ENCODE measurements at regions not wholly inside any gene's neighbourhood (a gene's known extent, or its start where the extent isn't known, plus 50 kb on each side); places are given as distances from the start of the nearest gene placed in this dataset.

- peaks cover 14% of the 10 kb centered on the region for H3K27me3 Mint-ChIP-seq
- no peak overlapping the region for H3K27ac Mint-ChIP-seq
- H3K4me1 Mint-ChIP-seq (ENCODE audit: low read depth), result no peaks in the 10 kb centered on the region
- no peak for TF ChIP-seq CTCF (IDR thresholded peaks at IDR 0.05; ENCODE audit: unreplicated experiment)
- no peak overlapping the region for H3K4me3 Mint-ChIP-seq (ENCODE audit: low read depth)
- H3K36me3 Mint-ChIP-seq (ENCODE audit: insufficient read depth), result no peaks in the 10 kb centered on the region
- H3K9me3 Mint-ChIP-seq (ENCODE audit: low read depth), result no peaks in the 10 kb centered on the region
- no peak for DNase-seq (ENCODE audit: low spot score, unreplicated experiment)
Observed at GRCh38 chr16:85508993-85509392, 104.1 kb upstream of the GSE1 start.

- Mint-ChIP-seq H3K9me3 (ENCODE audit: low read depth) (no peaks in the 10 kb centered on the region), H3K4me3 (ENCODE audit: low read depth) (no peak overlapping the region), H3K4me1 (ENCODE audit: low read depth) (peaks cover 4% of the 10 kb centered on the region), H3K36me3 (ENCODE audit: insufficient read depth) (no peaks in the 10 kb centered on the region), H3K27me3 (peaks cover 12% of the 10 kb centered on the region), H3K27ac (no peak overlapping the region)
- no peak for DNase-seq (ENCODE audit: low spot score, unreplicated experiment)
- no peak for TF ChIP-seq CTCF (IDR thresholded peaks at IDR 0.05; ENCODE audit: unreplicated experiment)
Observed at GRCh38 chr16:85510041-85510659, 103.0 kb upstream of the GSE1 start.

GRCh38 chr16:85511938-85512807, 100.9 kb upstream of the GSE1 start:
- no peak for DNase-seq (ENCODE audit: low spot score, unreplicated experiment)
- H3K9me3 Mint-ChIP-seq (ENCODE audit: low read depth), result no peaks in the 10 kb centered on the region
- no peak overlapping the region for H3K27ac Mint-ChIP-seq
- peaks cover 10% of the 10 kb centered on the region for H3K4me1 Mint-ChIP-seq (ENCODE audit: low read depth)
- no peak overlapping the region for H3K4me3 Mint-ChIP-seq (ENCODE audit: low read depth)
- H3K27me3 Mint-ChIP-seq, result peaks cover 12% of the 10 kb centered on the region
- no peak for TF ChIP-seq CTCF (IDR thresholded peaks at IDR 0.05; ENCODE audit: unreplicated experiment)
- H3K36me3 Mint-ChIP-seq (ENCODE audit: insufficient read depth), result no peaks in the 10 kb centered on the region

GRCh38 chr16:85512808-85513115, 100.4 kb upstream of the GSE1 start:
- Mint-ChIP-seq H3K4me1 (ENCODE audit: low read depth) (peaks cover 10% of the 10 kb centered on the region), H3K36me3 (ENCODE audit: insufficient read depth) (no peaks in the 10 kb centered on the region), H3K27ac (no peak overlapping the region), H3K4me3 (ENCODE audit: low read depth) (no peak overlapping the region), H3K9me3 (ENCODE audit: low read depth) (no peaks in the 10 kb centered on the region), H3K27me3 (peaks cover 12% of the 10 kb centered on the region)
- DNase-seq (ENCODE audit: low spot score, unreplicated experiment), result no peak
- TF ChIP-seq CTCF (IDR thresholded peaks at IDR 0.05; ENCODE audit: unreplicated experiment), result no peak

- Mint-ChIP-seq H3K9me3 (ENCODE audit: low read depth) (no peaks in the 10 kb centered on the region), H3K4me1 (ENCODE audit: low read depth) (peaks cover 10% of the 10 kb centered on the region), H3K27me3 (peaks cover 12% of the 10 kb centered on the region), H3K27ac (no peak overlapping the region), H3K36me3 (ENCODE audit: insufficient read depth) (no peaks in the 10 kb centered on the region), H3K4me3 (ENCODE audit: low read depth) (no peak overlapping the region)
- TF ChIP-seq CTCF (IDR thresholded peaks at IDR 0.05; ENCODE audit: unreplicated experiment), result no peak
- no peak for DNase-seq (ENCODE audit: low spot score, unreplicated experiment)
Observed at GRCh38 chr16:85513180-85513579, 99.9 kb upstream of the GSE1 start.
